Tibial artery (tissue), 4 donors: ENCODE measurements at regions not wholly inside any gene's neighbourhood (a gene's known extent, or its start where the extent isn't known, plus 50 kb on each side); places are given as distances from the start of the nearest gene placed in this dataset.

Source experiments
- DNase-seq, 2 donors: peaks; one replicate each; pipeline ENCODE4 v3.0.0-alpha.2; 2019
- H3K27ac ChIP-seq, 2 donors: fragments of 200-600 bp; sonication (generic) in 1 of 2; 1 replicate in 1 of 2; 2 replicates in 1 of 2; pipeline ENCODE4 v1.5.1; 2018 to 2019; ENCODE audit warnings: mild to moderate bottlenecking in 1 of 2
- H3K27me3 ChIP-seq, 2 donors: fragments of 200-600 bp; sonication (generic) in 1 of 2; one replicate each; pipeline versions ENCODE4 v1.5.1 to v1.6.0; 2016 to 2019
- H3K36me3 ChIP-seq, 3 donors: fragments of 200-600 bp; sonication (generic) in 2 of 3; one replicate each; pipeline ENCODE4 v1.5.1; 2016 to 2019; ENCODE audit warnings: mild to moderate bottlenecking in 2 of 3
- H3K4me1 ChIP-seq, 4 donors: fragments of 200-600 bp; sonication (generic) in 2 of 4; 1 replicate in 3 of 4; 2 replicates in 1 of 4; pipeline ENCODE4 v1.5.1; 2016 to 2019
- H3K4me3 ChIP-seq, 2 donors: fragments of 200-600 bp; sonication (generic) in 1 of 2; 1 replicate in 1 of 2; 2 replicates in 1 of 2; pipeline ENCODE4 v1.5.1; 2018 to 2019; ENCODE audit warnings: mild to moderate bottlenecking in 2 of 2
- H3K9me3 ChIP-seq, 3 donors: fragments of 200-600 bp; sonication (generic) in 1 of 3; one replicate each; pipeline ENCODE4 v1.5.1; 2016 to 2019
- intact Hi-C: fragments of 100-400 bp; cut with DNase I; formaldehyde crosslinking; loops from one replicate; pipeline ENCODE4 v1.15.0; 2023; ENCODE audit warnings: low total_unique reads
- TF ChIP-seq, protein P1 (sequence below), 2 experiments: fragments of 200-600 bp in 1 of 2; fragments of 450-650 bp in 1 of 2; IDR thresholded peaks; one replicate each; pipeline ENCODE4 v1.5.1; 2017 to 2019; ENCODE audit warnings: antibody characterized with exemption in 2 of 2, mild to moderate bottlenecking in 1 of 2, moderate library complexity in 1 of 2

DNA sequence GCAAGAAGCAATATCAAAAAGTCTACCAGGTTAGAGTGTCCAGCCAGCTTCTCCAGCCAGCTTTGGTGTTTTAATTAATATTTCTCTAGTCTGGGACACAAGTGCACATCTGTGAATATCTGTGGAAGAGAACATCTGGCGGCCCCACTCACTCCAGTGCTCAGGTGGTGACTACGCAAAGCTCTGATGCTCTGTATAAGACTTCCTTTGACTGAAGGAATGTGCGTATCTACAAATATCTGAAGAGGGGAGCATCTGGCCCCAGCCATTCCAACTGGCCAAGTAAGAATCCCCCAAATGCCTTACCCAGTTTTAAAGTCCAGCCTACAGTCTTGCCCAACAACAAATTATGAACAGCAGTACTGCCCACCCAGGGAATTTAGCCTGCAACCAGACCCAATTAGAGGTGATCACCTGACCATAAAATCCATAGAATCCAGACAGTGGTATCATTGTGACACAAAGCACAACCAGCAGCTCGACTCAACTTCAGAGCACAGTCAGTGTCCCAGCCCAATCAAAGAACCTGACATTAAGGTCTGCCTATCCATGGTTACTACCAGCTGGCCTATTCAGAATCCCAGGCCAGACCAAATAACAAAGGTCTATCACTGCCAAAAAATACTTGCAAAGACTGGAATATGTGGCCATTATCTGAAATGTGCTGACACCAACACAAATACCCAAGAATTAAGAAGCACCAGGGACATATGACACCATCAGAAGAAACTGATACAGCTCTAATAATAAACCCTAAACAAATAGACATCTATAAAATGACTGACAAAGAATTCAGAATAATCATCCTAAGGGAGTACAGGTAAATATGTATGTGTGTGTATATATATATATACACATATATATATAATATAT, 76.1 kb upstream of the MANEA start:
- H3K36me3 ChIP-seq, result no peaks in the 10 kb centered on the region
- intact Hi-C loops, result no loop called here
- TF ChIP-seq, protein P1, sequence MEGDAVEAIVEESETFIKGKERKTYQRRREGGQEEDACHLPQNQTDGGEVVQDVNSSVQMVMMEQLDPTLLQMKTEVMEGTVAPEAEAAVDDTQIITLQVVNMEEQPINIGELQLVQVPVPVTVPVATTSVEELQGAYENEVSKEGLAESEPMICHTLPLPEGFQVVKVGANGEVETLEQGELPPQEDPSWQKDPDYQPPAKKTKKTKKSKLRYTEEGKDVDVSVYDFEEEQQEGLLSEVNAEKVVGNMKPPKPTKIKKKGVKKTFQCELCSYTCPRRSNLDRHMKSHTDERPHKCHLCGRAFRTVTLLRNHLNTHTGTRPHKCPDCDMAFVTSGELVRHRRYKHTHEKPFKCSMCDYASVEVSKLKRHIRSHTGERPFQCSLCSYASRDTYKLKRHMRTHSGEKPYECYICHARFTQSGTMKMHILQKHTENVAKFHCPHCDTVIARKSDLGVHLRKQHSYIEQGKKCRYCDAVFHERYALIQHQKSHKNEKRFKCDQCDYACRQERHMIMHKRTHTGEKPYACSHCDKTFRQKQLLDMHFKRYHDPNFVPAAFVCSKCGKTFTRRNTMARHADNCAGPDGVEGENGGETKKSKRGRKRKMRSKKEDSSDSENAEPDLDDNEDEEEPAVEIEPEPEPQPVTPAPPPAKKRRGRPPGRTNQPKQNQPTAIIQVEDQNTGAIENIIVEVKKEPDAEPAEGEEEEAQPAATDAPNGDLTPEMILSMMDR (IDR thresholded peaks at IDR 0.05), result no peak
- no peaks in the 10 kb centered on the region for H3K27me3 ChIP-seq
- DNase-seq, result no peak
- no peaks in the 10 kb centered on the region for H3K4me1 ChIP-seq
- peaks cover 0 to 7% (median 7%) of the 10 kb centered on the region in 3 donors for H3K9me3 ChIP-seq
- no peak overlapping the region for H3K27ac ChIP-seq
- no peak overlapping the region for H3K4me3 ChIP-seq

DNA sequence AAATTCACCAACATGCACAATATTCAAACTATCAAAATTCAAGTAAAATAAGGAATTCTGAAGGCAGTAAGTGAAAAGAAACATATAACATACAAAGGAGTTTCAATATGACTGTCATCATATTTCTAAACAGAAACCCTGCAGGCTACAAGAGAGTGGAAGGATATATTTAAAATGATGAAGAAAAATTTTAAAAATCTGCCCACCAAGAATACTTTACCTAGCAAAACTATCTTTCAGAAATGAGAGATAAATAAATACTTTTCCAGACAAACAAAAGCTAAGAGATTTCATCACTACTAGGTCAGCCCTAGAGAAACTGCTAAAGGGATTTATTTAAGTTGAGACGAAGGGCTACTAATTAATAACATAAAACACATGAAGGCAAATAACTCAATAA, 73.8 kb upstream of the MANEA start:
- no peaks in the 10 kb centered on the region for H3K27me3 ChIP-seq
- no peaks in the 10 kb centered on the region for H3K4me1 ChIP-seq
- no peak for DNase-seq
- H3K9me3 ChIP-seq, result peaks cover 0 to 7% (median 7%) of the 10 kb centered on the region in 3 donors
- no peak overlapping the region for H3K27ac ChIP-seq
- intact Hi-C loops, result no loop called here
- no peak overlapping the region for H3K4me3 ChIP-seq
- TF ChIP-seq, protein P1 (IDR thresholded peaks at IDR 0.05), result no peak
- H3K36me3 ChIP-seq, result no peaks in the 10 kb centered on the region

DNA sequence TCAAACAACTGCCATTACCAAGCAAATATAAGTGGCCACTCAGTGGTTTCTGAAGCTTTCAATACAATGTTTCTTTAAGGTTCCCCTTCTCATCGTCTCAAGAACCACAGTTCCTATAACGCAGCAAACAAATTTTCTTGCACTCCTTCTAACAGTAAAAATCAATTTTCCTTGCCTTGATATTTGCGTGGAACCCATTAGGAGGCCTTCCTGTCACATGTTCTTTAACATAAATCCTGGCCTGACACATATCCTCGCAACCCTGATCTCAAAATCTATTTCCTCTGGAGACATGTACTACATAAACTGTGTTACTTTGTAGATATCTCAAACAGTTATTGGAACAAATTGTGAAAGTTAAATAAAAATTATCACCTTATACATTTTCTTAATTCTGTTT, 65.9 kb upstream of the MANEA start:
- TF ChIP-seq, protein P1 (IDR thresholded peaks at IDR 0.05), result no peak
- H3K27ac ChIP-seq, result no peak overlapping the region
- no peak overlapping the region for H3K4me3 ChIP-seq
- no peaks in the 10 kb centered on the region for H3K36me3 ChIP-seq
- no peaks in the 10 kb centered on the region for H3K4me1 ChIP-seq
- DNase-seq, result no peak
- intact Hi-C loops, result no loop called here
- no peaks in the 10 kb centered on the region for H3K9me3 ChIP-seq
- H3K27me3 ChIP-seq, result no peaks in the 10 kb centered on the region

DNA sequence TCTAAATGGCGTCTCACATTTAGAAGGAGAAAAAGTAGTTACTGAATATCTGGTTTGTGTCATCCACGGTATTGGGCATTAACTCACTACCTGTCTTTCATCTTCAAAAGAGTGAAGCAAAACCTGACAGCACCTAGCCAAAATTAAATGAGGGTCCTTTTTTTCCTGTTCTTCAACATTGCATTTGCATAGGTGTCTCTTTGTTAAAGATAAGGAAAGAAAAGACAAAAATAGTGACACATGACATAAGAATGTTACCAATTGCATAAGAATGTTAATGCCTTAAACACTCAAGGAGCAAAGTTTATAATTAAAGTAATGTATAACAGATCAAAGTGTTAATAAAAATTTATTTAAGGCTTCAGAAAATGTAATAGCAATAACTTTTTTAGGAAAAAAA, 61.4 kb upstream of the MANEA start:
- no peak overlapping the region for H3K4me3 ChIP-seq
- H3K9me3 ChIP-seq, result no peaks in the 10 kb centered on the region
- TF ChIP-seq, protein P1 (IDR thresholded peaks at IDR 0.05), result no peak
- DNase-seq, result no peak
- H3K27me3 ChIP-seq, result no peaks in the 10 kb centered on the region
- no peaks in the 10 kb centered on the region for H3K4me1 ChIP-seq
- intact Hi-C loops, result no loop called here
- no peaks in the 10 kb centered on the region for H3K36me3 ChIP-seq
- no peak overlapping the region for H3K27ac ChIP-seq

DNA sequence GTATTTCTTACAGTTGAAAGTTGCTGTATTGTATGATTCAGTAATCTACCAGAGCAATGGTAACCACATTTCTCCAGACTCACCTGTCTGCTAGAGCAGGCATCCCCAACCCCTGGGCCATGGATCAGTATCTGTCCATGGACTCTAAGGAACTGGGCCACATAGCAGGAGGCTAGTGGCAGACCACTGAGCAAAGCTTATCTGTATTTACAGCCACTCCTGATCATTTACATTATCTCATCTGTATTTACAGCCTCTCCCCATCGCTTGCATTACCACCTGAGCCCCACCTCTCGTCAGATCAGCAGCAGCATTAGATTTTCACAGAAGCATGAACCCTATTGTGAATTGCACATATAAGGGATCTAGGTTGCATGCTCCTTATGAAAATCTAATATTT, 60.3 kb upstream of the MANEA start:
- TF ChIP-seq, protein P1 (IDR thresholded peaks at IDR 0.05), result no peak
- intact Hi-C loops, result no loop called here
- DNase-seq, result no peak
- no peak overlapping the region for H3K27ac ChIP-seq
- no peaks in the 10 kb centered on the region for H3K9me3 ChIP-seq
- no peaks in the 10 kb centered on the region for H3K4me1 ChIP-seq
- no peaks in the 10 kb centered on the region for H3K27me3 ChIP-seq
- H3K4me3 ChIP-seq, result no peak overlapping the region
- H3K36me3 ChIP-seq, result no peaks in the 10 kb centered on the region
